ENCODE measurements at regions not wholly inside any gene's neighbourhood (a gene's known extent, or its start where the extent isn't known, plus 50 kb on each side); places are given as distances from the start of the nearest gene placed in this dataset.

- no peaks in the 10 kb centered on the region for H3K4me1 Mint-ChIP-seq (ENCODE audit: low read depth)
- ATAC-seq (replicated peaks in 1 of 2): no peak
- H3K36me3 Mint-ChIP-seq (ENCODE audit: insufficient read depth in 2 of 2): no peaks in the 10 kb centered on the region
- no peak overlapping the region for H3K4me3 Mint-ChIP-seq
- no peak for DNase-seq
- no peak overlapping the region for H3K27ac Mint-ChIP-seq
- H3K9me3 Mint-ChIP-seq: no peaks in the 10 kb centered on the region
- H3K27me3 Mint-ChIP-seq (ENCODE audit: low read depth): peaks cover 7% of the 10 kb centered on the region
Observed at GRCh38 chr10:118537623-118538022, 57.8 kb downstream of the PRLHR start.

- Mint-ChIP-seq H3K4me3 (peak overlapping the region in 1 of 2 donors; percentile 16), H3K27me3 (ENCODE audit: low read depth) (peaks cover 13% of the 10 kb centered on the region), H3K4me1 (ENCODE audit: low read depth) (peaks cover 7% of the 10 kb centered on the region), H3K9me3 (no peaks in the 10 kb centered on the region), H3K27ac (no peak overlapping the region), H3K36me3 (ENCODE audit: insufficient read depth in 2 of 2) (no peaks in the 10 kb centered on the region)
- ATAC-seq (replicated peaks in 1 of 2): no peak
- no peak for DNase-seq
Observed at GRCh38 chr10:118534136-118534535, 61.3 kb downstream of the PRLHR start.

GRCh38 chr10:118531105-118531852 lies 64.2 kb downstream of the PRLHR start:
- Mint-ChIP-seq H3K9me3 (no peaks in the 10 kb centered on the region), H3K27me3 (ENCODE audit: low read depth) (peaks cover 15% of the 10 kb centered on the region), H3K4me3 (no peak overlapping the region), H3K27ac (no peak overlapping the region), H3K36me3 (ENCODE audit: insufficient read depth in 2 of 2) (no peaks in the 10 kb centered on the region), H3K4me1 (ENCODE audit: low read depth) (peaks cover 7% of the 10 kb centered on the region)
- no peak for DNase-seq
- no peak for ATAC-seq (replicated peaks in 1 of 2)

GRCh38 chr10:118528426-118528825 lies 67.0 kb downstream of the PRLHR start:
- DNase-seq (no peak), ATAC-seq (replicated peaks in 1 of 2) (no peak)
- H3K9me3 Mint-ChIP-seq: no peaks in the 10 kb centered on the region

GRCh38 chr10:118523775-118524174 lies 71.7 kb downstream of the PRLHR start:
- no peaks in the 10 kb centered on the region for H3K4me1 Mint-ChIP-seq (ENCODE audit: low read depth)
- no peak overlapping the region for H3K4me3 Mint-ChIP-seq
- no peak for ATAC-seq (replicated peaks in 1 of 2)
- H3K27me3 Mint-ChIP-seq (ENCODE audit: low read depth): peaks cover 44% of the 10 kb centered on the region
- H3K27ac Mint-ChIP-seq: no peak overlapping the region
- no peaks in the 10 kb centered on the region for H3K9me3 Mint-ChIP-seq
- no peak for DNase-seq
- no peaks in the 10 kb centered on the region for H3K36me3 Mint-ChIP-seq (ENCODE audit: insufficient read depth in 2 of 2)

More at GRCh38 chr10:118528426-118528825, 67.0 kb downstream of the PRLHR start:
- no peak overlapping the region for H3K4me3 Mint-ChIP-seq
- peaks cover 7% of the 10 kb centered on the region for H3K4me1 Mint-ChIP-seq (ENCODE audit: low read depth)
- no peaks in the 10 kb centered on the region for H3K36me3 Mint-ChIP-seq (ENCODE audit: insufficient read depth in 2 of 2)
- no peak overlapping the region for H3K27ac Mint-ChIP-seq
- peaks cover 26% of the 10 kb centered on the region for H3K27me3 Mint-ChIP-seq (ENCODE audit: low read depth)

- Mint-ChIP-seq H3K4me3 (no peak overlapping the region), H3K27ac (no peak overlapping the region), H3K36me3 (ENCODE audit: insufficient read depth in 2 of 2) (peaks cover 0 to 1% of the 10 kb centered on the region in 2 donors), H3K4me1 (ENCODE audit: low read depth) (no peaks in the 10 kb centered on the region), H3K9me3 (no peaks in the 10 kb centered on the region), H3K27me3 (ENCODE audit: low read depth) (peaks cover 44% of the 10 kb centered on the region)
- DNase-seq: no peak
- no peak for ATAC-seq (replicated peaks in 1 of 2)
Observed at GRCh38 chr10:118522791-118523498, 72.5 kb downstream of the PRLHR start.

GRCh38 chr10:118521415-118522117 lies 73.9 kb downstream of the PRLHR start:
- no peaks in the 10 kb centered on the region for H3K4me1 Mint-ChIP-seq (ENCODE audit: low read depth)
- ATAC-seq (replicated peaks in 1 of 2) (no peak), DNase-seq (no peak)
- no peak overlapping the region for H3K27ac Mint-ChIP-seq
- peaks cover 0 to 1% of the 10 kb centered on the region in 2 donors for H3K36me3 Mint-ChIP-seq (ENCODE audit: insufficient read depth in 2 of 2)
- no peaks in the 10 kb centered on the region for H3K9me3 Mint-ChIP-seq
- H3K4me3 Mint-ChIP-seq: no peak overlapping the region
- peaks cover 37% of the 10 kb centered on the region for H3K27me3 Mint-ChIP-seq (ENCODE audit: low read depth)

GRCh38 chr10:118520116-118520742 lies 75.2 kb downstream of the PRLHR start:
- H3K4me1 Mint-ChIP-seq (ENCODE audit: low read depth): no peaks in the 10 kb centered on the region
- no peak overlapping the region for H3K4me3 Mint-ChIP-seq
- no peak for ATAC-seq (replicated peaks in 1 of 2)

GRCh38 chr10:118518095-118518494 lies 77.4 kb downstream of the PRLHR start:
- peaks cover 24% of the 10 kb centered on the region for H3K27me3 Mint-ChIP-seq (ENCODE audit: low read depth)
- DNase-seq (no peak), ATAC-seq (replicated peaks in 1 of 2) (no peak)
- H3K36me3 Mint-ChIP-seq (ENCODE audit: insufficient read depth in 2 of 2): peaks cover 0 to 1% of the 10 kb centered on the region in 2 donors
- H3K4me1 Mint-ChIP-seq (ENCODE audit: low read depth): no peaks in the 10 kb centered on the region
- H3K9me3 Mint-ChIP-seq: no peaks in the 10 kb centered on the region
- no peak overlapping the region for H3K4me3 Mint-ChIP-seq
- no peak overlapping the region for H3K27ac Mint-ChIP-seq

More at GRCh38 chr10:118520116-118520742, 75.2 kb downstream of the PRLHR start:
- DNase-seq: no peak
- Mint-ChIP-seq H3K36me3 (ENCODE audit: insufficient read depth in 2 of 2) (peaks cover 0 to 1% of the 10 kb centered on the region in 2 donors), H3K27me3 (ENCODE audit: low read depth) (peaks cover 30% of the 10 kb centered on the region), H3K9me3 (no peaks in the 10 kb centered on the region), H3K27ac (no peak overlapping the region)

GRCh38 chr10:118516716-118517115 lies 78.7 kb downstream of the PRLHR start:
- no peak overlapping the region for H3K27ac Mint-ChIP-seq
- H3K4me1 Mint-ChIP-seq (ENCODE audit: low read depth): no peaks in the 10 kb centered on the region
- H3K36me3 Mint-ChIP-seq (ENCODE audit: insufficient read depth in 2 of 2): peaks cover 0 to 1% of the 10 kb centered on the region in 2 donors
- no peak for DNase-seq
- no peak overlapping the region for H3K4me3 Mint-ChIP-seq
- H3K9me3 Mint-ChIP-seq: no peaks in the 10 kb centered on the region
- no peak for ATAC-seq (replicated peaks in 1 of 2)
- peaks cover 12% of the 10 kb centered on the region for H3K27me3 Mint-ChIP-seq (ENCODE audit: low read depth)

- Mint-ChIP-seq H3K4me3 (no peak overlapping the region), H3K27me3 (ENCODE audit: low read depth) (no peaks in the 10 kb centered on the region)
- ATAC-seq (replicated peaks in 1 of 2): no peak
Observed at GRCh38 chr10:118513174-118513573, 82.3 kb downstream of the PRLHR start.

GRCh38 chr10:118511711-118512110 lies 83.7 kb downstream of the PRLHR start:
- H3K27me3 Mint-ChIP-seq (ENCODE audit: low read depth): no peaks in the 10 kb centered on the region
- H3K4me1 Mint-ChIP-seq (ENCODE audit: low read depth): no peaks in the 10 kb centered on the region
- DNase-seq (no peak), ATAC-seq (replicated peaks in 1 of 2) (no peak)
- no peaks in the 10 kb centered on the region for H3K9me3 Mint-ChIP-seq
- no peak overlapping the region for H3K27ac Mint-ChIP-seq
- no peaks in the 10 kb centered on the region for H3K36me3 Mint-ChIP-seq (ENCODE audit: insufficient read depth in 2 of 2)
- no peak overlapping the region for H3K4me3 Mint-ChIP-seq

More at GRCh38 chr10:118513174-118513573, 82.3 kb downstream of the PRLHR start:
- no peaks in the 10 kb centered on the region for H3K4me1 Mint-ChIP-seq (ENCODE audit: low read depth)
- H3K27ac Mint-ChIP-seq: no peak overlapping the region
- no peaks in the 10 kb centered on the region for H3K9me3 Mint-ChIP-seq
- H3K36me3 Mint-ChIP-seq (ENCODE audit: insufficient read depth in 2 of 2): no peaks in the 10 kb centered on the region
- DNase-seq: no peak

- no peaks in the 10 kb centered on the region for H3K27me3 Mint-ChIP-seq (ENCODE audit: low read depth)
- DNase-seq: no peak
- ATAC-seq (replicated peaks in 1 of 2): no peak
- H3K27ac Mint-ChIP-seq: no peak overlapping the region
- H3K9me3 Mint-ChIP-seq: no peaks in the 10 kb centered on the region
- no peaks in the 10 kb centered on the region for H3K4me1 Mint-ChIP-seq (ENCODE audit: low read depth)
- H3K4me3 Mint-ChIP-seq: no peak overlapping the region
- H3K36me3 Mint-ChIP-seq (ENCODE audit: insufficient read depth in 2 of 2): no peaks in the 10 kb centered on the region
Observed at GRCh38 chr10:118508863-118509262, 86.6 kb downstream of the PRLHR start.
